HUES48 (cell line): ENCODE measurements at regions not wholly inside any gene's neighbourhood (a gene's known extent, or its start where the extent isn't known, plus 50 kb on each side); places are given as distances from the start of the nearest gene placed in this dataset.
"Not testable (repeated sequence)": the region's sequence is repeated elsewhere in the genome, so short reads cannot be mapped to it uniquely, and the experiment has no call there.

Experiments used
- H3K27ac ChIP-seq: one replicate; pipeline ENCODE4 v1.7.0; 2013; ENCODE audit warnings: low read depth, low read length, inconsistent platforms
- H3K27me3 ChIP-seq: 2 replicates; pipeline ENCODE4 v1.6.1; 2013; ENCODE audit warnings: mild to moderate bottlenecking, low read length; ENCODE audit not compliant: control insufficient read depth, insufficient read depth
- H3K36me3 ChIP-seq: 2 replicates; pipeline ENCODE4 v1.6.1; 2013; ENCODE audit warnings: low read length; ENCODE audit not compliant: control insufficient read depth, insufficient read depth
- H3K4me1 ChIP-seq: 2 replicates; pipeline ENCODE4 v1.6.1; 2013; ENCODE audit warnings: mild to moderate bottlenecking, low read length; ENCODE audit not compliant: control insufficient read depth, insufficient read depth
- H3K4me3 ChIP-seq: 2 replicates; pipeline ENCODE4 v1.5.1; 2013; ENCODE audit warnings: mild to moderate bottlenecking, low read depth, low read length
- H3K9ac ChIP-seq: 2 replicates; pipeline ENCODE4 v1.6.1; 2013; ENCODE audit warnings: mild to moderate bottlenecking, low read depth, low read length, moderate library complexity
- H3K9me3 ChIP-seq: 2 replicates; pipeline ENCODE4 v1.6.1; 2013; ENCODE audit warnings: low read length; ENCODE audit not compliant: control insufficient read depth, insufficient read depth

DNA sequence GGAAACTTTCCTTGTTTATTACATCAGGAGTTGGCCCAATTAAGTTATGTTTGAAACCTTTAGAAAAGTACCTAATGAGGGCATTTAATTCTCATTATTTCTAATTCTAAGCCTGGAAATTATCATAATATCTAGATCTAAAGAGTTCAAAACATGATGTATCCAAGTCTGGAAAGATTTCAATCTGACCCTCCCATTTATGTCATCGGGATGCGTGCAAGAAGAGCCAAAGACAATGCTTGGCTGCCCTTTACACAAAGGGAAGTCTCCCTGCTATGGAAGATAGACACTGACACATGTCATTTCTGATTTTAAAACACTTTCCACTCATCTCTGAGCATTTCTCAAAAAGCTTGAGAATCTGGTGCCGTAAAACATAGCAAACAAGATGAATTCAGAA, 222.4 kb downstream of the ANTXR2 start:
- H3K36me3 ChIP-seq = no peaks in the 10 kb centered on the region
- H3K9ac ChIP-seq = no peak overlapping the region
- peaks cover 13% of the 10 kb centered on the region for H3K4me1 ChIP-seq
- no peak overlapping the region for H3K27ac ChIP-seq
- no peak overlapping the region for H3K4me3 ChIP-seq
- H3K27me3 ChIP-seq = no peaks in the 10 kb centered on the region
- no peaks in the 10 kb centered on the region for H3K9me3 ChIP-seq

GRCh38 chr4:79848329-79848728, 224.7 kb downstream of the ANTXR2 start:
- Histone ChIP-seq H3K27ac (no peak overlapping the region), H3K9ac (no peak overlapping the region), H3K4me3 (no peak overlapping the region), H3K9me3 (0 out of 2 replicates have a peak, but pooled peaks cover 2% of the 10 kb centered on the region), H3K27me3 (no peaks in the 10 kb centered on the region), H3K4me1 (peaks cover 18% of the 10 kb centered on the region), H3K36me3 (no peaks in the 10 kb centered on the region)

DNA sequence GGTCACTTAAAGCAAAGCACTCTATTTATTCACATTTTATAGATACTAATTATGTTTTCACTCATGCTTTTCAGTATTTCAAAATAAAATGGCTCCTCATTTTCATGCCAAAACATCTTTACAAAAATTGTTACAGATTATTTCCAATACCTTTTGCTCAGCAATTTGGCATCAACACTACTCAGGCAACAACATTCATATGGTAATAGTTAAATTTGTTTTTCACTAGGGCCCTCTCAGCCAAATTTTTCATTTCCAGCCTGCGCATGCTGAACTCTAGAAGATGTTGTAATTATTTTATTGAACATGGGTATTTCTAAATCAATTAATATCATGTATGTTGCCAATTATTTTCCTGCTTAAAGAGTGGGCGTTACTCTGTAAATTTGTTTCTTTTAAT, 225.6 kb downstream of the ANTXR2 start:
- Histone ChIP-seq H3K27me3 (no peaks in the 10 kb centered on the region), H3K4me3 (no peak overlapping the region), H3K9me3 (0 out of 2 replicates have a peak, but pooled peaks cover 4% of the 10 kb centered on the region), H3K4me1 (peaks cover 16% of the 10 kb centered on the region), H3K36me3 (no peaks in the 10 kb centered on the region), H3K9ac (no peak overlapping the region), H3K27ac (no peak overlapping the region)

DNA sequence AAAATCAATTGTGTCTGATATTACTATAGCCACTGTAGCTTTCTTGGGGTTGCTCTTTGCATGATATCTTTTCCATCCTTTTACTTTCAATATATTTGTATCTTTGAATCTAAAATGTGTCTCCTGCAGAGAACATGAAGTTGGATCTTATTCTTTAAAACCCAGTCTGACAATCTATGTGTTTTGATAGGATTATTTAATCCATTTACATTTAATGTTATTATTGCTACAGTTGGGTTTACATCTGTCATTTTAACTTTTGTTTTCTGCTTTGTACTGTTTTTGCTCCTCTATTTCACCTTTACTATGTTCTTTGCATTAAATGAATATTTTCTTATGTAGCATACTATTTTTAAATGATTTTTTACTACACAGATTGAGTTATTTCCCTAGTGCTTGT, 230.9 kb downstream of the ANTXR2 start:
- no peak overlapping the region for H3K9ac ChIP-seq
- no peak overlapping the region for H3K27ac ChIP-seq

DNA sequence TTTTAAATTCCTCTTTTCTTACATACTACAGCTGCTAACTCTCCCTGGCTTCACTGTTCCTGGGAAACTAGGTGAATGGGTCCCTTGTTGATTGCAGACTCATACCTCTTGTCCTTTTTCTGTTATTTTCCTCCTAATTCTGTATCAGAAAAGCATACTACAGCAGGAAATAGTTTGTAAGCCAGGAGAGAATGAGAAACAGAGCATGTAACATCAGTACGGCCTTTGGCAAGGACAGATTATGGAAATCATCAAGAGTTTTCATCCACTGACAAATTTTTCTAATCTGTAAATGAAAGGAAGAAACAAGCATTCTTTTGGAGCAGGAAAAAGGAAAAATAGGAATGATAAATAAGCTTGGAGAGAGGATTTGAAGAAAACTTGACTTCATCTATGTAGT, 239.2 kb downstream of the ANTXR2 start:
- Histone ChIP-seq H3K9ac (no peak overlapping the region), H3K9me3 (peaks cover 7% of the 10 kb centered on the region; the same call in 1 of the 2 replicates)

More for the DNA sequence above, 230.9 kb downstream of the ANTXR2 start:
- no peak overlapping the region for H3K4me3 ChIP-seq
- no peaks in the 10 kb centered on the region for H3K27me3 ChIP-seq
- H3K36me3 ChIP-seq = no peaks in the 10 kb centered on the region
- H3K9me3 ChIP-seq = peaks cover 15% of the 10 kb centered on the region
- peaks cover 4% of the 10 kb centered on the region for H3K4me1 ChIP-seq

DNA sequence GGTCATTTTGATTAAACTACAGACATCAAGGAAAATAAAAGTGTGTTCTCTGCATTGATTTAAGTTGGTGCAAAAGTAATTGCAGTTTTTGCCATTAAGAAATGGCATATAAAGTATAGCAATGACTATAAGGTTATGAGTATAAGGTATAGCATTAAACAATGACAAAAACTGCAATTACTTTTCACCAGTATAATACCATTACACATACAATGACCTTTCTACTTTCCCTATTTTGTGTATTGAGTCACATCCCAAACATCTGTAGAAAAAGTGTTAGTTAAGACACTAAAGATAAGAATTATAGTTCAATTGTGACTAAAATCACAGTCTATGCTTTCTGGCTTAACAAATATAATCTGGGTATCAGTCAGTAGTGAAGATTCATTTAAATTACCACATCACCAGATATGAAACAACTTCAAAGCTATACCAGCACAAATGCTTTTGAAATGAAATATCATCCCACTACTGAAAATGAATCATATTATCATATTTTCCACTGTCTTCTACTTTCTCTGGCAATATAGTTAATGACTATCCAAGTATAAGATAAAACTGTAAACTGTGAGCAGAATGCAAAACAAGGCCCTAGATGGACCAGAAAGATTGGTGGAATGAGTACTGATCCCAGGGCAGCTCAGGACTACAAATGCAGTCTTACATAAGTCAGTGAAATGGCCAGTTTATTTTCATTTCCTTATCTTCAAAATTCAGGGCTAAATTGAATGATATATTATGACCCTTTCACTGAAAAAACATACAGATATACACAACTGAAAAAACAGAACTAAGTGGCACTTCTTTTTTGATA, 241.1 kb downstream of the ANTXR2 start:
- H3K9ac ChIP-seq = no peak overlapping the region
- H3K27me3 ChIP-seq = no peaks in the 10 kb centered on the region
- no peaks in the 10 kb centered on the region for H3K36me3 ChIP-seq
- no peak overlapping the region for H3K4me3 ChIP-seq
- no peak overlapping the region for H3K27ac ChIP-seq
- no peaks in the 10 kb centered on the region for H3K4me1 ChIP-seq
- H3K9me3 ChIP-seq = no peaks in the 10 kb centered on the region

More for the DNA sequence above, 239.2 kb downstream of the ANTXR2 start:
- Histone ChIP-seq H3K27me3 (no peaks in the 10 kb centered on the region), H3K4me3 (no peak overlapping the region), H3K27ac (no peak overlapping the region), H3K36me3 (no peaks in the 10 kb centered on the region), H3K4me1 (no peaks in the 10 kb centered on the region)

- no peaks in the 10 kb centered on the region for H3K36me3 ChIP-seq
- H3K9me3 ChIP-seq = no peaks in the 10 kb centered on the region
- no peaks in the 10 kb centered on the region for H3K4me1 ChIP-seq
- no peak overlapping the region for H3K9ac ChIP-seq
- H3K27me3 ChIP-seq = no peaks in the 10 kb centered on the region
- H3K4me3 ChIP-seq = no peak overlapping the region
- no peak overlapping the region for H3K27ac ChIP-seq
These were observed 241.9 kb downstream of the ANTXR2 start for GRCh38 chr4:79831119-79831528.

- H3K4me3 ChIP-seq = no peak overlapping the region
- H3K36me3 ChIP-seq = no peaks in the 10 kb centered on the region
- no peak overlapping the region for H3K9ac ChIP-seq
- H3K27me3 ChIP-seq = no peaks in the 10 kb centered on the region
- no peaks in the 10 kb centered on the region for H3K9me3 ChIP-seq
- no peaks in the 10 kb centered on the region for H3K4me1 ChIP-seq
- no peak overlapping the region for H3K27ac ChIP-seq
These were observed 245.7 kb downstream of the ANTXR2 start for GRCh38 chr4:79827283-79827682.

GRCh38 chr4:79823148-79823763, 249.8 kb downstream of the ANTXR2 start:
- Histone ChIP-seq H3K4me1 (no peaks in the 10 kb centered on the region), H3K27ac (no peak overlapping the region), H3K27me3 (no peaks in the 10 kb centered on the region), H3K9ac (no peak overlapping the region), H3K36me3 (no peaks in the 10 kb centered on the region), H3K9me3 (no peaks in the 10 kb centered on the region), H3K4me3 (no peak overlapping the region)

- no peak overlapping the region for H3K4me3 ChIP-seq
- H3K9me3 ChIP-seq = no peaks in the 10 kb centered on the region
- H3K27me3 ChIP-seq = no peaks in the 10 kb centered on the region
- no peaks in the 10 kb centered on the region for H3K4me1 ChIP-seq
- H3K36me3 ChIP-seq = no peaks in the 10 kb centered on the region
- H3K9ac ChIP-seq = no peak overlapping the region
- H3K27ac ChIP-seq = no peak overlapping the region
These were observed 252.6 kb downstream of the ANTXR2 start for GRCh38 chr4:79820427-79820826.

- H3K27ac ChIP-seq, H3K27me3 ChIP-seq, H3K4me1 ChIP-seq, H3K9me3 ChIP-seq, H3K4me3 ChIP-seq, H3K9ac ChIP-seq, H3K36me3 ChIP-seq: not testable (repeated sequence)
These were observed 265.1 kb downstream of the ANTXR2 start for GRCh38 chr4:79807933-79808332.
